ENCODE measurements at regions not wholly inside any gene's neighbourhood (a gene's known extent, or its start where the extent isn't known, plus 50 kb on each side); places are given as distances from the start of the nearest gene placed in this dataset.
"Not testable (repeated sequence)": the region's sequence is repeated elsewhere in the genome, so short reads cannot be mapped to it uniquely, and the experiment has no call there.

GRCh38 chr4:110850461-110851442, 227.9 kb upstream of the PITX2 start:
- DNase-seq: no peak

- DNase-seq: no peak
Observed at GRCh38 chr4:110851989-110852388, 229.1 kb upstream of the PITX2 start.

- no peak for DNase-seq
Observed at GRCh38 chr4:110852793-110853192, 229.9 kb upstream of the PITX2 start.

GRCh38 chr4:110853242-110853641, 230.4 kb upstream of the PITX2 start:
- DNase-seq: no peak

- DNase-seq: no peak
Observed at GRCh38 chr4:110854021-110854678, 231.3 kb upstream of the PITX2 start.

- DNase-seq: no peak
Observed at GRCh38 chr4:110860125-110860524, 237.2 kb upstream of the PITX2 start.

GRCh38 chr4:110860901-110861300, 238.0 kb upstream of the PITX2 start:
- no peak for DNase-seq

- no peak for DNase-seq
Observed at GRCh38 chr4:110865611-110866259, 242.9 kb upstream of the PITX2 start.

GRCh38 chr4:110867251-110867960, 244.5 kb upstream of the PITX2 start:
- no peak for DNase-seq

GRCh38 chr4:110867981-110868720, 245.3 kb upstream of the PITX2 start:
- no peak for DNase-seq

- no peak for DNase-seq
Observed at GRCh38 chr4:110869114-110869513, 246.2 kb upstream of the PITX2 start.

- no peak for DNase-seq
Observed at GRCh38 chr4:110869862-110870572, 247.1 kb upstream of the PITX2 start.

GRCh38 chr4:110876214-110876613, 253.3 kb upstream of the PITX2 start:
- DNase-seq: not testable (repeated sequence)

GRCh38 chr4:110876866-110877265, 254.0 kb upstream of the PITX2 start:
- no peak for DNase-seq

GRCh38 chr4:110877778-110878370, 255.0 kb upstream of the PITX2 start:
- DNase-seq: no peak

- no peak for DNase-seq
Observed at GRCh38 chr4:110878413-110878812, 255.5 kb upstream of the PITX2 start.

GRCh38 chr4:110878956-110879355, 256.1 kb upstream of the PITX2 start:
- no peak for DNase-seq

GRCh38 chr4:110886270-110886669, 263.4 kb upstream of the PITX2 start:
- DNase-seq: no peak

GRCh38 chr4:110886856-110887255, 264.0 kb upstream of the PITX2 start:
- no peak for DNase-seq

GRCh38 chr4:110897784-110898183, 274.9 kb upstream of the PITX2 start:
- no peak for DNase-seq

- DNase-seq: no peak
Observed at GRCh38 chr4:110898290-110898689, 275.4 kb upstream of the PITX2 start.
